HepG2 (cell line): ENCODE measurements at regions not wholly inside any gene's neighbourhood (a gene's known extent, or its start where the extent isn't known, plus 50 kb on each side); places are given as distances from the start of the nearest gene placed in this dataset.

Source experiments
- ARID5B ChIP-seq: IDR thresholded peaks from 2 replicates; pipeline ENCODE4 v1.4.0; 2020; ENCODE audit warnings: mild to moderate bottlenecking, missing genetic modification reagents
- ELF3 ChIP-seq: IDR thresholded peaks from 2 replicates; pipeline ENCODE4 v1.6.1; 2016; ENCODE audit warnings: missing genetic modification reagents, missing compliant biosample characterization
- FOXA3 ChIP-seq: IDR thresholded peaks from 2 replicates; pipeline ENCODE4 v1.6.1; 2016; ENCODE audit warnings: missing genetic modification reagents, missing compliant biosample characterization
- HOXA7 ChIP-seq: sonication (generic); formaldehyde crosslinking; IDR thresholded peaks from 2 replicates; pipeline ENCODE4 v1.8.1; 2022; ENCODE audit warnings: mild to moderate bottlenecking, missing genetic modification reagents, moderate library complexity
- MNT ChIP-seq: fragments of 450-650 bp; IDR thresholded peaks from 2 replicates; pipeline ENCODE4 v1.6.1; 2016
- NCOA5 ChIP-seq: sonication (generic); formaldehyde crosslinking; IDR thresholded peaks from 2 replicates; pipeline ENCODE4 v1.4.0; 2020; ENCODE audit warnings: missing genetic modification reagents
- SIN3A ChIP-seq: IDR thresholded peaks from 2 replicates; pipeline ENCODE4 v1.6.1; 2011; ENCODE audit warnings: low read depth, mild to moderate bottlenecking, control low read depth, low read length, borderline replicate concordance
- UBTF ChIP-seq: sonication (generic); formaldehyde crosslinking; IDR thresholded peaks from 2 replicates; pipeline ENCODE4 v1.4.0; 2020; ENCODE audit warnings: mild to moderate bottlenecking, missing genetic modification reagents
- ZBTB21 ChIP-seq: sonication (generic); formaldehyde crosslinking; IDR thresholded peaks from 2 replicates; pipeline ENCODE4 v1.4.0; 2020; ENCODE audit warnings: missing genetic modification reagents
- ZNF615 ChIP-seq: sonication (generic); formaldehyde crosslinking; IDR thresholded peaks from 2 replicates; pipeline ENCODE4 v1.5.0; 2020; ENCODE audit warnings: mild to moderate bottlenecking, missing genetic modification reagents, borderline replicate concordance
- ZNF672 ChIP-seq: sonication (generic); formaldehyde crosslinking; IDR thresholded peaks from 2 replicates; pipeline ENCODE4 v1.8.1; 2022; ENCODE audit warnings: missing genetic modification reagents
- ZNF770 ChIP-seq: sonication (generic); formaldehyde crosslinking; IDR thresholded peaks from 2 replicates; pipeline ENCODE4 v1.5.0; 2020; ENCODE audit warnings: mild to moderate bottlenecking, missing genetic modification reagents
- ZSCAN29 ChIP-seq: sonication (generic); formaldehyde crosslinking; conservative IDR thresholded peaks from 2 replicates; pipeline ENCODE4 v1.4.0; 2020; ENCODE audit warnings: mild to moderate bottlenecking, missing genetic modification reagents
- TF ChIP-seq, protein P1 (sequence below): sonication (generic); formaldehyde crosslinking; IDR thresholded peaks from 2 replicates; pipeline ENCODE4 v1.4.0; 2020; ENCODE audit warnings: missing genetic modification reagents

- TF ChIP-seq MNT, result no peak
- TF ChIP-seq ZNF672 (CRISPR knock-in tag), result no peak
- TF ChIP-seq, protein P1, sequence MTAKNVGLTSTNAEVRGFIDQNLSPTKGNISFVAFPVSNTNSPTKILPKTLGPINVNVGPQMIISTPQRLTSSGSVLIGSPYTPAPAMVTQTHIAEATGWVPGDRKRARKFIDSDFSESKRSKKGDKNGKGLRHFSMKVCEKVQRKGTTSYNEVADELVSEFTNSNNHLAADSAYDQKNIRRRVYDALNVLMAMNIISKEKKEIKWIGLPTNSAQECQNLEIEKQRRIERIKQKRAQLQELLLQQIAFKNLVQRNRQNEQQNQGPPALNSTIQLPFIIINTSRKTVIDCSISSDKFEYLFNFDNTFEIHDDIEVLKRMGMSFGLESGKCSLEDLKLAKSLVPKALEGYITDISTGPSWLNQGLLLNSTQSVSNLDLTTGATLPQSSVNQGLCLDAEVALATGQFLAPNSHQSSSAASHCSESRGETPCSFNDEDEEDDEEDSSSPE (CRISPR knock-in tag), result no peak
- TF ChIP-seq ZNF615 (CRISPR knock-in tag), result no peak
- no peak for TF ChIP-seq HOXA7 (CRISPR knock-in tag)
- no peak for TF ChIP-seq FOXA3 (CRISPR knock-in tag)
- no peak for TF ChIP-seq SIN3A
- TF ChIP-seq ELF3 (CRISPR knock-in tag), result no peak
- no peak for TF ChIP-seq NCOA5
- TF ChIP-seq ZBTB21 (CRISPR knock-in tag), result no peak
- no peak for TF ChIP-seq ZNF770 (CRISPR knock-in tag)
- no peak for TF ChIP-seq ARID5B (CRISPR knock-in tag)
- no peak for TF ChIP-seq UBTF (CRISPR knock-in tag)
- TF ChIP-seq ZSCAN29, result no peak
Measured at GRCh38 chr3:11697701-11698100, 54.0 kb upstream of the VGLL4 start (continued).
